SK-N-MC (cell line): ENCODE measurements at regions not wholly inside any gene's neighbourhood (a gene's known extent, or its start where the extent isn't known, plus 50 kb on each side); places are given as distances from the start of the nearest gene placed in this dataset.

ENCODE experiments used
- EZH2 ChIP-seq: fragments of 200-600 bp; sonication (generic); IDR thresholded peaks from one replicate; pipeline ENCODE4 v1.6.1; 2017; ENCODE audit warnings: antibody characterized with exemption
- POLR2AphosphoS5 ChIP-seq: IDR thresholded peaks from 2 replicates; pipeline ENCODE4 v1.6.1; 2012; ENCODE audit warnings: mild to moderate bottlenecking, low read depth, low read length, borderline replicate concordance

GRCh38 chr13:50226515-50227155 lies 211.4 kb downstream of the KCNRG start:
- no peak for TF ChIP-seq EZH2
- no peak for TF ChIP-seq POLR2AphosphoS5
